ENCODE measurements at regions not wholly inside any gene's neighbourhood (a gene's known extent, or its start where the extent isn't known, plus 50 kb on each side); places are given as distances from the start of the nearest gene placed in this dataset.

- no peak for DNase-seq (ENCODE audit: low read depth)
- TF ChIP-seq, protein P1, sequence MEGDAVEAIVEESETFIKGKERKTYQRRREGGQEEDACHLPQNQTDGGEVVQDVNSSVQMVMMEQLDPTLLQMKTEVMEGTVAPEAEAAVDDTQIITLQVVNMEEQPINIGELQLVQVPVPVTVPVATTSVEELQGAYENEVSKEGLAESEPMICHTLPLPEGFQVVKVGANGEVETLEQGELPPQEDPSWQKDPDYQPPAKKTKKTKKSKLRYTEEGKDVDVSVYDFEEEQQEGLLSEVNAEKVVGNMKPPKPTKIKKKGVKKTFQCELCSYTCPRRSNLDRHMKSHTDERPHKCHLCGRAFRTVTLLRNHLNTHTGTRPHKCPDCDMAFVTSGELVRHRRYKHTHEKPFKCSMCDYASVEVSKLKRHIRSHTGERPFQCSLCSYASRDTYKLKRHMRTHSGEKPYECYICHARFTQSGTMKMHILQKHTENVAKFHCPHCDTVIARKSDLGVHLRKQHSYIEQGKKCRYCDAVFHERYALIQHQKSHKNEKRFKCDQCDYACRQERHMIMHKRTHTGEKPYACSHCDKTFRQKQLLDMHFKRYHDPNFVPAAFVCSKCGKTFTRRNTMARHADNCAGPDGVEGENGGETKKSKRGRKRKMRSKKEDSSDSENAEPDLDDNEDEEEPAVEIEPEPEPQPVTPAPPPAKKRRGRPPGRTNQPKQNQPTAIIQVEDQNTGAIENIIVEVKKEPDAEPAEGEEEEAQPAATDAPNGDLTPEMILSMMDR (IDR thresholded peaks at IDR 0.05; ENCODE audit: control insufficient read depth, extremely low read depth, insufficient read depth), result no peak
- no peak overlapping the region for H3K4me3 ChIP-seq (ENCODE audit: low read depth, low read length)
These were observed 68.6 kb downstream of the NRN1 start for GRCh38 chr6:5937936-5938706.

DNA sequence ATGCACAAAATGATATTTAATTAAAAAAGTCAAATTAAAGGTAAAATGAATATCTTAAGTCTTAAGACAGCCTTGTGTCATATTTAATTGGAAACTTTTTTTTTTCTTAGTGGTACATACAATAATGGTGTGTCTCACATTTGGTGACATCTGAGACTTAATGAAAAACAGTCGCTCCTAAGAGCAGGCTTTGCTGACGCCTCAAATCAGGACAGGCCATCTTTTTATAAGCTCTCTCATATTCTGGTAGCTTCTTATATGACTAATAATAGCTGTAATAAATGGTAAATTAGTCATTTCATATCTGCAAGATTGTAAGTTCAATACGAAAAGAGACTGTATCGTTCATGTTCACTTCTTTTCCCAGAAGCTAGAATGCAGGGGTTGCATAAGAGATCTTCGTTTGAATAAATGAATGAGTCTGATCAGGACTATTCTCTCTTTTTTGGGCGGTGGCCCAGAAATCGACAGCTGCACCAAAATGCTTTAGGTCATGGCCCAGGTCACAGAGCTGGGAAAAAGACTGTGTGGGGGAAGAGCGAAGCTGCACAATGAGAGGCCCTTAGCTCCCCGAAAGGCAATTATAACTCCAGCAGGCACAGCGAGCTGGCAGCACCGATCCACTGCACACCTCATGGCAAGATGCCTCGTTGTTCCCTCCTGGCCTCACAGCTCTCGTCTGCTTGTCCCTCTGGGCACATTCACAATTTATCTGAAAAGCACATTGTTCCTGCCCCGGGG, 69.4 kb downstream of the NRN1 start:
- no peak overlapping the region for H3K4me3 ChIP-seq (ENCODE audit: low read depth, low read length)
- no peak for DNase-seq (ENCODE audit: low read depth)
- TF ChIP-seq, protein P1 (IDR thresholded peaks at IDR 0.05; ENCODE audit: control insufficient read depth, extremely low read depth, insufficient read depth), result no peak

DNA sequence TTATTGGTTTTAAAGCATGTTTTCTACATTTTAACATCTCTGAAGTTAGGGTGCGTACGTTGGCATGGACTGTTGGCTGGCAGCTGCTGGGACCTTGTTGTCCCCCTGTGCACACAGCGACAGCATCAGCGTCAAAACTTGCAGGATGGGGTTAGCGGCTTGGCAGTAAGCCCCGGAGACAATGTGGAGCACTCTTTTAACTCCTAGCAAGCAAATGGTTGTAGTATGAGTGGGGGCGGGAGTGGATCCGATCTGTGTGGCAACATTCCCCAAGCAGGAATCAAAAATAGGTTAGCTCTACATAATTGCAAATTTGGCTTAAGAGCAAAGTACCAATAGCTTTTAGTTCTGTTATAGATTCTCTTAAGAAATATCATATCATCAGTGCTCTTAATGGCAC, 70.1 kb downstream of the NRN1 start:
- no peak overlapping the region for H3K4me3 ChIP-seq (ENCODE audit: low read depth, low read length)
- TF ChIP-seq, protein P1 (IDR thresholded peaks at IDR 0.05; ENCODE audit: control insufficient read depth, extremely low read depth, insufficient read depth), result no peak
- no peak for DNase-seq (ENCODE audit: low read depth)

DNA sequence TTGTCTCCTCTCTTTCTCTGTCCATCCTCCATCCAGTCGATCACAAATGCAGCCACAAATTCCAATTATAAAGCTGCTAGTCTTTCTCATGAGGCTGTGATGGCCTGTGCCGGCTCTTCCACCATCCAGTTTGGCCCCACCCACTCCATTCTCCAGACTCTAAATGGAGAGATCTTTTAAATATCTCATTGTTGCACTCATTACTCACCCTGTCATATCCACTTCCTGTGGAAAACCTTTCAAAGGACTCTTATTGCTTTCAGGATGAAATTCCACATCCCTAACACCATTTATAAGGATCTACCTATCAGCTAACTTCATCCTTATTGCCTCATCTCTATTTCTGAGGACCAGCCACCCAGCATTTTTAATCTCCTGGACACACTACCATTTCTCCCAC, 70.6 kb downstream of the NRN1 start:
- DNase-seq (ENCODE audit: low read depth), result no peak

DNA sequence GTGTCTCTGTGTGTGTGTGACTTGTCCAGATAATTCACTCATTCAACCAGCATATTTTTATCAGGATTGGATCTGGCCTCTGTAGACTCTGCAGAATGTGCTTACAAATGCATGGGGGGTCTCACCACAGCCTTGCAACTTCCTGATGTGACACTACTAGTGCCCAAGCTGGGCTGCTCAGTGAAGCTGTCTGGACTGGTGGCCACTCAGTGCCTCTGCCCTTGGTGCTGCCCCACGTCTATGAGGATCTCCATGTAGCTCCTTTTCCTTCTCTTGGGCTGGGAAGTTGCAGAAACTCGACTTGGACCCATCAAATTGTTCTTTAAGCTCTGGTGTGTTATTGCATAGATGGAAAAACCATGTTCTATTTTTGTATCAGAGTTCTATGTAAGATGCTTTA, 75.8 kb downstream of the NRN1 start:
- TF ChIP-seq, protein P1 (IDR thresholded peaks at IDR 0.05; ENCODE audit: control insufficient read depth, extremely low read depth, insufficient read depth), result no peak
- no peak overlapping the region for H3K4me3 ChIP-seq (ENCODE audit: low read depth, low read length)
- DNase-seq (ENCODE audit: low read depth), result no peak

More for the DNA sequence above, 70.6 kb downstream of the NRN1 start:
- H3K4me3 ChIP-seq (ENCODE audit: low read depth, low read length), result no peak overlapping the region
- TF ChIP-seq, protein P1 (IDR thresholded peaks at IDR 0.05; ENCODE audit: control insufficient read depth, extremely low read depth, insufficient read depth), result no peak

GRCh38 chr6:5930143-5930770, 76.5 kb downstream of the NRN1 start:
- no peak overlapping the region for H3K4me3 ChIP-seq (ENCODE audit: low read depth, low read length)
- no peak for DNase-seq (ENCODE audit: low read depth)
- TF ChIP-seq, protein P1 (IDR thresholded peaks at IDR 0.05; ENCODE audit: control insufficient read depth, extremely low read depth, insufficient read depth), result no peak
